GM23338 (cell line): ENCODE measurements at regions not wholly inside any gene's neighbourhood (a gene's known extent, or its start where the extent isn't known, plus 50 kb on each side); places are given as distances from the start of the nearest gene placed in this dataset.

Experiments
- ATAC-seq: fragments of 200-7000 bp; cut with Tn5 transposase; 3 replicates; pipeline ENCODE4 v1.9.1; 2020
- DNase-seq: peaks from one replicate; pipeline ENCODE4 v3.0.0-alpha.2; 2015; ENCODE audit warnings: low spot score
- H2AFZ ChIP-seq: fragments of 200-600 bp; sonication (generic); 2 replicates; pipeline ENCODE4 v1.8.0; 2016; ENCODE audit warnings: antibody characterized with exemption, mild to moderate bottlenecking, moderate library complexity
- H3F3A ChIP-seq: fragments of 200-600 bp; sonication (generic); replicated peaks from 2 replicates; pipeline ENCODE4 v1.8.0; 2017; ENCODE audit warnings: antibody characterized with exemption, mixed run types, low read depth
- H3K27ac ChIP-seq: fragments of 200-600 bp; sonication (generic); 2 replicates; pipeline ENCODE4 v1.6.1; 2016; ENCODE audit warnings: low read depth
- H3K27me3 ChIP-seq: fragments of 200-600 bp; sonication (generic); 2 replicates; pipeline ENCODE4 v1.8.0; 2016; ENCODE audit warnings: mild to moderate bottlenecking, mixed run types, moderate library complexity; ENCODE audit not compliant: insufficient read depth
- H3K36me3 ChIP-seq: fragments of 200-600 bp; sonication (generic); 2 replicates; pipeline ENCODE4 v1.8.0; 2016; ENCODE audit warnings: mild to moderate bottlenecking; ENCODE audit not compliant: insufficient read depth
- H3K4me1 ChIP-seq: fragments of 200-600 bp; sonication (generic); 2 replicates; pipeline ENCODE4 v1.8.0; 2016; ENCODE audit warnings: mild to moderate bottlenecking, moderate library complexity; ENCODE audit not compliant: insufficient read depth
- H3K4me2 ChIP-seq: fragments of 200-600 bp; sonication (generic); 2 replicates; pipeline ENCODE4 v1.7.1; 2017; ENCODE audit warnings: mixed run types
- H3K4me3 ChIP-seq: fragments of 200-600 bp; sonication (generic); 2 replicates; pipeline ENCODE4 v1.6.1; 2016; ENCODE audit warnings: mixed run types
- H3K79me2 ChIP-seq: fragments of 200-600 bp; sonication (generic); replicated peaks from 2 replicates; pipeline ENCODE4 v1.8.0; 2017; ENCODE audit warnings: mild to moderate bottlenecking; ENCODE audit not compliant: insufficient read depth
- H3K9me2 ChIP-seq: fragments of 200-600 bp; sonication (generic); 2 replicates; pipeline ENCODE4 v1.8.0; 2017; ENCODE audit not compliant: insufficient read depth
- H4K20me1 ChIP-seq: fragments of 200-600 bp; sonication (generic); replicated peaks from 2 replicates; pipeline ENCODE4 v1.8.0; 2017; ENCODE audit warnings: mild to moderate bottlenecking; ENCODE audit not compliant: insufficient read depth
- H3K27ac Mint-ChIP-seq: 2 replicates; pipeline ENCODE4 v1.8.0; 2020; ENCODE audit warnings: inconsistent platforms, mild to moderate bottlenecking, moderate library complexity, mixed read lengths
- H3K27me3 Mint-ChIP-seq: 3 replicates; pipeline ENCODE4 v1.8.0; 2022; ENCODE audit warnings: low read depth, mild to moderate bottlenecking, moderate library complexity, mixed read lengths, inconsistent platforms; ENCODE audit not compliant: insufficient read depth, poor library complexity
- H3K36me3 Mint-ChIP-seq: 3 replicates; pipeline ENCODE4 v1.8.0; 2021; ENCODE audit warnings: low read depth, mild to moderate bottlenecking, inconsistent platforms, moderate library complexity, mixed read lengths
- H3K4me1 Mint-ChIP-seq: 3 replicates; pipeline ENCODE4 v1.8.0; 2020; ENCODE audit warnings: mild to moderate bottlenecking, inconsistent platforms, mixed read lengths
- H3K4me3 Mint-ChIP-seq: 3 replicates; pipeline ENCODE4 v1.8.0; 2021; ENCODE audit warnings: moderate library complexity, mild to moderate bottlenecking, inconsistent platforms, mixed read lengths
- H3K9me3 Mint-ChIP-seq: 3 replicates; pipeline ENCODE4 v1.8.0; 2020; ENCODE audit warnings: moderate library complexity, mild to moderate bottlenecking, inconsistent platforms, mixed read lengths
- CREB1 ChIP-seq: fragments of 250-450 bp; sonication (Bioruptor Pico); IDR thresholded peaks from 2 replicates; pipeline ENCODE4 v1.5.0; 2020; ENCODE audit warnings: low read depth, mild to moderate bottlenecking, moderate library complexity
- CTCF ChIP-seq, 2 experiments: fragments of 200-600 bp in 1 of 2; sonication (generic) in 1 of 2; conservative IDR thresholded peaks; 2 replicates each; pipeline versions ENCODE4 v1.5.1 to v1.6.1; 2016 to 2017; ENCODE audit warnings: antibody characterized with exemption in 2 of 2, low read depth in 2 of 2, mild to moderate bottlenecking in 2 of 2, moderate library complexity in 1 of 2
- ETS1 ChIP-seq: IDR thresholded peaks from 2 replicates; pipeline ENCODE4 v1.6.1; 2016; ENCODE audit warnings: antibody characterized with exemption
- EZH2 ChIP-seq: fragments of 200-600 bp; sonication (generic); IDR thresholded peaks from one replicate; pipeline ENCODE4 v1.8.0; 2017; ENCODE audit warnings: antibody characterized with exemption, mild to moderate bottlenecking, low read depth; ENCODE audit not compliant: unreplicated experiment
- EZH2phosphoT487 ChIP-seq: fragments of 200-600 bp; sonication (generic); IDR thresholded peaks from one replicate; pipeline ENCODE4 v1.8.1; 2018; ENCODE audit warnings: antibody characterized with exemption; ENCODE audit not compliant: unreplicated experiment
- JUNB ChIP-seq: IDR thresholded peaks from one replicate; pipeline ENCODE4 v1.6.1; 2016; ENCODE audit warnings: antibody characterized with exemption; ENCODE audit not compliant: unreplicated experiment
- NANOG ChIP-seq: IDR thresholded peaks from 2 replicates; pipeline ENCODE4 v1.6.1; 2016; ENCODE audit warnings: antibody characterized with exemption, borderline replicate concordance
- POLR2AphosphoS5 ChIP-seq: IDR thresholded peaks from 2 replicates; pipeline ENCODE4 v1.6.1; 2016; ENCODE audit warnings: antibody characterized with exemption, low read depth
- REST ChIP-seq: IDR thresholded peaks from one replicate; pipeline ENCODE4 v1.6.1; 2018; ENCODE audit warnings: antibody characterized with exemption; ENCODE audit not compliant: unreplicated experiment
- STAT1 ChIP-seq: IDR thresholded peaks from one replicate; pipeline ENCODE4 v1.6.1; 2016; ENCODE audit warnings: antibody characterized with exemption; ENCODE audit not compliant: unreplicated experiment
- ZNF114 ChIP-seq: fragments of 250-450 bp; sonication (Bioruptor Pico); IDR thresholded peaks from 2 replicates; pipeline ENCODE4 v1.5.0; 2020; ENCODE audit warnings: mild to moderate bottlenecking, moderate library complexity
- ZNF331 ChIP-seq: fragments of 250-450 bp; sonication (Bioruptor Pico); IDR thresholded peaks from 2 replicates; pipeline ENCODE4 v1.5.0; 2020; ENCODE audit warnings: low read depth, mild to moderate bottlenecking, moderate library complexity
- ZNF462 ChIP-seq: fragments of 250-450 bp; sonication (Bioruptor Pico); IDR thresholded peaks from 2 replicates; pipeline ENCODE4 v1.5.0; 2020; ENCODE audit warnings: mild to moderate bottlenecking, moderate library complexity

GRCh38 chr5:21623831-21624230 lies 1229.3 kb downstream of the CDH12 start:
- Mint-ChIP-seq H3K27ac (no peak overlapping the region), H3K9me3 (peaks cover 18% of the 10 kb centered on the region; the same call in 2 of the 3 replicates), H3K4me3 (no peak overlapping the region), H3K27me3 (peaks cover 2% of the 10 kb centered on the region), H3K36me3 (peaks cover 11% of the 10 kb centered on the region; the same call in 2 of the 3 replicates), H3K4me1 (peaks cover 14% of the 10 kb centered on the region)
- Histone ChIP-seq H3F3A (no peaks in the 10 kb centered on the region), H3K4me3 (no peak overlapping the region), H3K4me2 (no peak overlapping the region), H2AFZ (no peak overlapping the region), H3K27me3 (no peaks in the 10 kb centered on the region), H3K79me2 (no peaks in the 10 kb centered on the region), H3K4me1 (peaks cover 10% of the 10 kb centered on the region), H4K20me1 (no peaks in the 10 kb centered on the region), H3K36me3 (no peaks in the 10 kb centered on the region), H3K27ac (no peak overlapping the region), H3K9me2 (no peaks in the 10 kb centered on the region)
- no peak for TF ChIP-seq CTCF (conservative IDR thresholded peaks at IDR 0.05; ENCODE audit: low read depth in 2 of 2)
- no peak for TF ChIP-seq ZNF331
- TF ChIP-seq ETS1, result no peak
- no peak for TF ChIP-seq EZH2
- TF ChIP-seq REST, result no peak
- no peak for TF ChIP-seq ZNF114 (CRISPR knock-in tag)
- no peak for TF ChIP-seq NANOG
- no peak for TF ChIP-seq JUNB
- TF ChIP-seq STAT1, result no peak
- TF ChIP-seq ZNF462 (CRISPR knock-in tag), result no peak
- no peak for TF ChIP-seq POLR2AphosphoS5
- no peak for TF ChIP-seq EZH2phosphoT487
- TF ChIP-seq CREB1 (CRISPR knock-in tag), result no peak
- ATAC-seq (no peak), DNase-seq (no peak)
